NB4 (cell line): ENCODE measurements at regions not wholly inside any gene's neighbourhood (a gene's known extent, or its start where the extent isn't known, plus 50 kb on each side); places are given as distances from the start of the nearest gene placed in this dataset.
"Not testable (repeated sequence)": the region's sequence is repeated elsewhere in the genome, so short reads cannot be mapped to it uniquely, and the experiment has no call there.

Experiments used
- CTCF ChIP-seq: IDR thresholded peaks from one replicate; pipeline ENCODE4 v1.5.1; 2012; ENCODE audit warnings: low read depth, low read length
- POLR2A ChIP-seq: IDR thresholded peaks from 2 replicates; pipeline ENCODE4 v1.6.1; 2011; ENCODE audit warnings: mild to moderate bottlenecking; ENCODE audit not compliant: insufficient read length; ENCODE audit errors: extremely low read depth

DNA sequence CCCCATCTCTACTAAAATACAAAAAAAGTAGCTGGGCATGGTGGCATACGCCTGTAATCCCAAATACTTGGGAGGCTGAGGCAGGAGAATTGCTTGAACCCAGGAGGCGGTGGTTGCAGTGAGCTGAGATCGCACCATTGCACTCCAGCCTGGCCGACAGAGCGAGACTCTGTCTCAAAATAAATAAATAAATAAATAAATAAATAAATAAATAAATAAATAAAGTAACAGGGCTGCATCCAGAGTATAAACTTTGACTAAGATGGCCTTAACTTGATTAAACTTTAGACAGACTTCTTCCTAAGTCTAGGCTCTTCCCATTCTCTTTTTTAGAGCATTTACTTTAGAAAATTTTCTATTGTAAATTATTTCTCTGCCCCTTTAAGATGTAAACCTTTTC, 105.6 kb upstream of the RORA start:
- TF ChIP-seq POLR2A, CTCF: not testable (repeated sequence)
